Activated T-cell treated with anti-CD3 and anti-CD28 coated beads, Interleukin-2, amount 50 U/mL, for 48 hours (primary cell): ENCODE measurements at regions not wholly inside any gene's neighbourhood (a gene's known extent, or its start where the extent isn't known, plus 50 kb on each side); places are given as distances from the start of the nearest gene placed in this dataset.

Experiments
- DNase-seq, 2 experiments: peaks; one replicate each; pipeline ENCODE4 v3.0.0-alpha.2; 2020

DNA sequence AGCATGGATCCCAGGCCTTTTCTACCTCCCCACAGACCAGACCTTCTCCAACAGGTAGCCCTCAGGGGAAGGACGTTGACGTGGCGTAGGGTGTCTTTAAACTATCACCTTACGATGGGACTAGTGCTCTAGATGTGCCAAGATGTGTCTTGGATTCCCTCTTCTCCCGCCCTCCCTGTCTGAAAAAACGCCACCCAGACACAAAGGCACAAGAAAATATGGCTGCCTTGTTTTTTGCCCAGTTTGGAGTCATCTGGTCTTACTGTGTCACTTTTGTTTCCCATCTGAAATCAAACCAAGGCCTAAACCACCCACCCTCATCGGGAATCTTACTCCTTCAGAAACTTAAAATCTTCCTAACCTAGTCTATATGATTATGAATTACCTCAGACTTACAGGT lies 235.4 kb downstream of the OR13H1 start:
- DNase-seq, result no peak

DNA sequence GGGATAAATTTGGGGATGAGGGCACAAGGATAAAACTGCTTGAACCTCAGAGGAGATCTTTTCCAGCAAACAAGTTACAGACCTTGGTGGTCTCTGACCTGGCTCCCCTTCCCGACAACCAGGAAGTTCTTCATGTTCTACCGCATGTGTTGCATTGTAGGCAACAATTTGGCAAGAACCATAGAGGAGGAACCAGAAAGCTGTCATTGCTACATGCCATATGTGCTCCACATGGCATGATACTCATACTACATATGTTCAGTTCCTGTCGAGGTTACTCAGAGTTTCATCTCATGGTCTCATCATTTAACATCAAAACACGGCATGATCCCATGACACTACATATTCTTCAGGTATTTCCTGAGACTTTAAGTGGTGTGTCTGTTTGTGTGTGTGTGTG lies 235.9 kb downstream of the OR13H1 start:
- DNase-seq, result no peak

DNA sequence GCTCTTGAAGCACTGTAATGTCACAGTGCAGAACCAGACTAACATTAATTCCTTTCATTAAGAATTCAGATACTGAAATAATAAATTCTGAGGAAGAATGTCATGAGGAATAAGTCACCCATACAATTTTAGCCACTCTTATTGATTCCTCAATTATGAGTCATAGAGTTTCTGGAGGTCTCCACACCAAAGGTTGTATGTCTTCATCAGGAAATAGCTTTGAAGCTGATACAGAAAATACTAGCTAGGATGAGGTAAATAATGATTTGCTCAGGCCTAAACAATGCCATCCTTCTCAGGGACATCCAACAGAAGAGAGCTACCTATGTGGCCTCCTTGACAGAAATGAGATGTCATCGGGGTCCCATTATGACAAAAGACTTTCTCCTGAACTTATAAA lies 238.8 kb downstream of the OR13H1 start:
- no peak for DNase-seq

DNA sequence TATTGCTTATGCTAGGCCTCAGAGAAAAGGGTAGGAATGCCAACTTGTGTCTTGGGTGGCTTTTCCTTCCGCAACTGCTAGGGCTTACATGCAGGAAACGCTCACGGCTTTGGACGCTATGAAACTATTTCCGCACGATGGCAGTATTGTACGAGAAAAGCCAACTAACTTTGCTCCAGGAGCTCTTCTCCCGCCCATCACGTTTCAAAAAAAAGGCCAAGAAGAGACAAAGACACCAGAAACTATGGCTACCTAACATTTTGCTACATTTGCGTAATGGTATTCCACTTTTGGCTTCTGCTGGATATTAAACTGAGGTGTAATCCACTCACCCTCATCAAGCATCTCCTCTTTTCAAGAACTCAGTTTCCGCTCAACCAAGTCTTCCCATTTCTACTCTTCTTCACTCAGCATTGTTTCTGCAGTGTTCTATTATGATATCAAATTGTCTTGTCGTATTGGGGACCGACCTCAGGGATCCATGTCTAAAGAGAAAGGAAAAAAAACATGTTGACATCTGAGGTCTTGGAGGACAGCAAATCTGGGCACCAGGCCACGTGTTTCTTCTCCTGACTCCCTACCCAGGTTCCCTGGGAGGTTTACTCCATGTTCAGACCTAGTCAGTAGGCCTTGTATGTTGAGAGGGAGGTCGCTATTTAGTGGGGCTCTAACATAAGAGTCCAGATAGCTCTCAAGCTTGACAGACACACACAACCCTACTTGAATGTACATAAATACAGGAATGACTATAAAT lies 239.4 kb upstream of the STK26 start:
- DNase-seq, result peak; percentile 74 to 78

DNA sequence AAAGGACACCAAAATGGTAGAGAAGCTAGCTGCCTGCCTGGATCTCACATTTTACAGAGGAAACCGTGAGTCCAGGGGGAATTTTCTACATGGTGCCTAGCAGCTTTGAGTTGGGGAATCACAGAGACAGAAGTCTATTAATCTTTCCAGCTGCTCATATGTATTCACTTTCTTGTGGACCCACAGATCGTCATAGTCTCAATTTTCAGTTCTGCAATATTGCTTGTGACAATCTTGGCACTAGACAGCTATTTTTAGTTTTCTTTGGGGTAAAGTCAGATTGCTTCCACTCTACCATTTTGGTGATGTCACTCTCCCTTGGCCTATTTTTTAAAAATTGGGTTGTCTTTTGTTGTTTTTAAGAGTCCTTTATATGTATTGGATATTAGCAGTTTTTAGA lies 233.4 kb upstream of the STK26 start:
- DNase-seq, result no peak

DNA sequence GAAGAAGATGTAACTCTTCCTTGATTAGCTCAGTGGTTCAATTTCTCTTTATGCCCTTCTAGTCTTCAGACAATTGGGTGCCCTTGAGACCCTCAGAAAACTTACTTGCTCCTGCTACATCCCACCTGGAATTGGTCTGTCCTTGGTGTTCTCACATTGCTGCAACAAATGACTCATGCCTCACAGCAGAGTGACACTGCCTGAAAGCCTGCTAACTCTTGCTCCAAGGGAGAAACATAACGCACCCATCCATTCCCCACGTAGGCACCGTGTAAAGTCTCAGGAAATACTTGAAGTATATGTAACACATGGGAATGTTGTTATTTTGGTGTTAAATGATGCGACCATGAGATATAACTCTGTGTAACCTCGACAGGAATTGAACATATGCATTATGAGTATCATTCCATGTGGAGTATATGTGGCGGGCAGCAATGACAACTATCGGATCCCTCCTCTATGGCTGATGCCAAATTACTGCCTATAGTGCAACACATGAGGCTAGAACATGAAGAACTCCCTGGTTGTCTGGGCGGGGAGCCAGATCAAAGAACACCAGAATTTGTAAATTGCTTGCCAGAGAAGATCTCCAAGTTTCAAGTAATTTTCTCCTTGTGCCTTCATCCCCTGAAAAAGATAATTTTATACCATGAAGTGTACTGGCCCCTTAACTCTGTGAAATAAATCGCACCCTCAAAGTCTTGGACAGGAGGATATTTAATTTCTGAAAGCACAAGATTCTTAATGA lies 231.3 kb upstream of the STK26 start:
- no peak for DNase-seq

DNA sequence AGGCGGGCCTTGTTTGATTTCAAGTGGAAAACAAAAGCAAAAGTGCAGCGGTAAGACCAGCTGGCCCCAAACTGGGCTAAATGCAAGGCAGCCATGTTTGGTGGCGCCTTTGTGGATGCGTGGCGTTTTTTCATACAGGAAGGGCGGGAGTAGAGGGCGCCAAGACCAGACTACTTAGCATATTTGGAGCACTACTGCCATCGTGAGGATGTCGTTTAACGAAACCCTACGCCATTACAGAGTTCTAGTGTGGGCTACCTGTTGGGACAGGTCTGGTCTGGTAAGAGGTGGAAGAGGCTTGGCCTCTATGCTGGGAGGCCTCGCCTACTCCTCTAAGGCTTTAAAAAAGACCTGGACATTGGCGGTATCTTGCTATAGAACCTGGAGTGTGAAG lies 230.7 kb upstream of the STK26 start:
- peak; percentile 83 to 86 for DNase-seq

DNA sequence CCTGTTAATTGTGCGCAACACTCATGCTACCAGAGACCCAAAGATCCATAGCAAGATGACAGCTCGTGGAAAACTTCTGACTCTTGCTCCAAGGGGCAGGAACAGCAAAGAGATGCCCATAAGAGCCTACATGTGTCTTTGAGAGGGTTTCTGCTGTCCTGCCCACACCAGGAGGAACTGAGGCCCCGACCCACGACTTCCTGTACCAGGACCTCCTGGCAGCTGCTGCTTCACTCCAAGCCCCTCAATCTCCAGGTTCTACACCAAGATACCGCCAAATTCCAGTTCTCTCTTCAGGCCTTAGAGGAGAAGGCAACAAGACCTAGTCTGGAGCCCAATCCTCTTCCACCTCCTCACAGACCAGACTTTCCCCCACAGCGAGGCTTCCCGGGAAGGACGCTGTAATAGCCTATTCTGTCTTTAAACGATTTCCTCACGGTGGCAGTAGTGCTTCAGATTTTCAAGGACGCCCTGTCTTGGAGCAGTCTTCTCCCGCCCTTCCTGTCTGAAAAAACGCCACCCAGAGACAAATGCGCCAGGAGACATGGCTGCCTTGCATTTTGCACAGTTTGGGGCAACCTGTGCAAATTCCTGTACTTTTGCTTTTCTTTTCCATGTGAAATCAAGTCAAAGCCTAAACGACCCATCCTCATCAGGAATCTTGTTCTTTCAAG lies 230.2 kb upstream of the STK26 start:
- peak; percentile 85 for DNase-seq

DNA sequence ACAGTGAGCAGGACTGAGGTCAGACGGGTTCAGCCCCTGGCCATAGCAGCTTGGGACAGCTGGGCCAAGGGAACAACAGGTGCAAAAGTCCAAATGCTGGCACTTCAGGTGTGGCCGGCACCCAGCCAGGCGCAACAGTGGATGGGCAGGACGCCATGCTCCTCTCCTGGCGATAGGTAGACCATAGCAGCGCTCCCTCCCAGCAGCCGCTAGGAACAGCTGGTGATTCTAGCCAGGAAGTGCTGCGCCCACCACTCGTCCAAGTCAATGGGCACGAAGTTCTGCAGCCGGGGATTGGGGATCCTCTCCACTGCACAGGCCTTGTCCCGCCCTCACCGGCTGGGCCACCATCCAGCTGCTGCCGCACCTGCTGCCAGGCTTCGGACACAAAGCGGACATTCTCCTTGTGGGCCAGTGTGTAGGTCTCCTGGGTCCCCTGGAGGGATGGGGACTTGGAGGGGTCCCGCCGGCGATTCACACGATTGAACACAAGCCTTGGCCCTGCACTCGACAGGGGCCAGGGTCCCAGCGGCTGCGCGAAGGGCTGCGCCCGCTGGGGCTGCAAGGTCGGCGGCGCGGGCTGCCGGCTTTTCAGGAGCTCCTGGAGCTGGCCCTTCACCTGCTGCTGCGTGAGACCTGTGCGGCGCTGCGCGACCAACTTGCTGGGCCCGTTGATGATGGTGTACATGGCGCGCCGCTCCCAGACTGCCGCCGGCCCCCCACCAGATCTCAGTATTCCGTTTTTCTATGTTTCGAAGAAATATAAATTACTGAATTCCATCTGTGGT lies 227.5 kb upstream of the STK26 start:
- DNase-seq, result no peak

DNA sequence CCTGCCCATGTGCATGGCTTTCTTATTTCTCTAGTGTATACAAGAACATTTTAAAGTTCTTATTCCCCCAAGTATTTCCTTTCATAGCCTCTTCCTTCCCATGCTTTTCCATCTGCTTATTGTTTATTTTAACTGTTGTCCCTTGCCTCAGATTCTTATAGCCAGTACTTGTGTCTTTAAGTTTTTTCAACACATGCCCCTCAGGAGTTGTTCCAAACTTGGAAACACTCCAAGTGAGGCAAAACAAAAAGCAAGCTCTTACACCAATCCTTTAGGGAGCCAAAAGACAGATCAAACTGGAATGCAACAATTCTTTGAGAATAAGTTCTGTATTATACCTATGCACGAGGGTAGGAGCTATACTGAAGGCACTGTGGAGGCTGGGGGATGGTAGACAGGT lies 222.0 kb upstream of the STK26 start:
- no peak for DNase-seq

DNA sequence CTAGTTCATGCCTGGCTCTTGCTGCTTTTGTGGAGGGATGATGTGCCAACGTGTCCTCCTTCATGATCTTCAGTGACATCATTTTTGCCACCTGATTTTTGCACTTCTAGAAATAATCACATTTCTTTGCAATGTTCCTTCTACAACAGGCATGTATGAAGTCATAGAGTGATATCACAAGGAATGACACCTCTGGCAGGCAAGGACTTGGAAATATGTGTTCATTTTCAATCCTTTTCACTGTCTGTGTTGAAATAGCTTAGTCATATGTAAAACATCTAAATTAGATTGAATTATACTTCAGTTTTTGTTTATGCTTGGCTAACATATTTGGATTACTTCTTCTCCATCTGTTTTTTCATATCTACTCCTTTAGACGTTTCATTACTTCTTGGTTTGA lies 221.2 kb upstream of the STK26 start:
- no peak for DNase-seq

DNA sequence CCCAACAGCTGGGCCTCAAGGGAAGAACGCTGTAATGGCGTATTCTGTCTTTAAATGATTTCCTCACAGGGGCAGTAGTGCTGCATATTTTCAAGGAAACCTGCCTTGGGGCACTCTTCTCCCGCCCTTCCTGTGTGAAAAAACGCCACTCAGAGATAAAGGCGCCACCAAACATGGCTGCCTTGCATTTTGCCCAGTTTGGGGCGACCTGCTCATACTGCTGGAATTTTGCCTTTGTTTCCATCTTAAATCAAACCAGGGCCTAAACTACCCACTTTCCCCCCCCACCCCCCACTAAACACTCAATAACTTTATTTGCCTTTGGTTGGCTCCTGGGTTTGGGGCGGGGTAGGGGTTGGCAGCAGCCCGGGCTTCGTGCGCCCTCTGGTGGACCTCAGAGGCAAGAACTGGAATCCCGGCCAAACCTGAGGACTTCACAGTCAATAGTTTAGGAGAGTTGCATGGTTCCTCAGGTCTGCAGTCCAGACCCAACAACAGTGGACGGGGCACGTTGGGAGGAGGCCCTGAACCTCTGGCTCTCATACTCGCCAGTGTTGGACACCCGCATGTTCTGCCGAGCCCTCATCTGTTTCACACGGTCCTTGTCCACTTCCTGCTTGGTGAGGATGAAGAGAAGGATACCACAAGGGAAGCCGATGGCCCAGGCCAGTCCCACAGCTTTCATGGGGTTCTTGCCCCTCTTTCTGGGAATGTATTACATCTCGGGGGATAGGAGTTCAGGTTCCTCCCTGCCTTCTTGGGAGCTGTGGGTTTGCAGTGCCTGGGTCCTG lies 220.1 kb upstream of the STK26 start:
- DNase-seq, result peak; percentile 77 to 80

DNA sequence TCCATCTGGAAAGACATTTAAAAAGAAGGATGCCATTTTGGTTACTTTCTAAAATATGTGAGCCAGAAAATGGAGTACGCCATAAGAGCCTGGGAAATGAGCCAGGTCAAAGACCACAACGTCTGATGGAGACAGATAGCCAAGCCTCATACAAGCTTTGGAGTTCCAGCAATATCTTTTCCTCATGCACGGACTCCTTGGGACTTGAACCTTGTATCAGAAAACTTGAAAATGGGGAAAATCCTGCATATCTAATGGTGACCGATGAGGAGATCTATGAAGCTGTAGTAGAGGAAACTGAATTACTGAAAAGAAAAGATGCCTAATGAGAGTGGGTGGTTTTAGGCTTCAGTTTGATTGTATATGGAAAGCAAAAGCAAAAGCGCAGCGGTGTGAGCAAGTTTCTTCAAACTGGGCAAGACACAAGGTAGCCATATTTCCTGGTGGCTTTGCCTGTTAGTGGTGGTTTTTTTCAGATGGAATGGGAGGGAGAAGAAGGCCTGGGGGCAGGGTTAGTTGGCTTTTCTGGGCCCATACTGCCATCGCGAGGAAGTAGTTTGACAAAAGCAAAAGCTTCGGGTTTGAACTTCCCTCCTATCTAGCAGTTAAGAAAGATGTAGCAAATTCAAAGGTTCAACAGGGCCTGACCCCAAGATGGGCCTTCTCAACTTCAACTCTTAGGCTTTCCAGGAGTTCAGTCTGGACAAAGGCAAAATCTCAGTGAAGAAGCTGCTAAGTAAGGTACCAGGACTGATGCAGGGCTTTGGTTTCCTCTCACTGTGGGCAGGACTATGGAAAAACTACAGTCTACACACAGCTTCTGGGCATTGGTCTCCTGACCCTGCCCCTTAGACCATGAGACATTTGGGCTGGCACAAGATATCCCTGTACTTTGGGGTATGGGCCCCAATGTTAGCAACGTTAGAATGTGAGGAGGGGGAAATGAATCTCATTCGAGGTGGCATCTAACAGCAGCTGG lies 210.0 kb upstream of the STK26 start:
- DNase-seq, result peak; percentile 86 to 90

DNA sequence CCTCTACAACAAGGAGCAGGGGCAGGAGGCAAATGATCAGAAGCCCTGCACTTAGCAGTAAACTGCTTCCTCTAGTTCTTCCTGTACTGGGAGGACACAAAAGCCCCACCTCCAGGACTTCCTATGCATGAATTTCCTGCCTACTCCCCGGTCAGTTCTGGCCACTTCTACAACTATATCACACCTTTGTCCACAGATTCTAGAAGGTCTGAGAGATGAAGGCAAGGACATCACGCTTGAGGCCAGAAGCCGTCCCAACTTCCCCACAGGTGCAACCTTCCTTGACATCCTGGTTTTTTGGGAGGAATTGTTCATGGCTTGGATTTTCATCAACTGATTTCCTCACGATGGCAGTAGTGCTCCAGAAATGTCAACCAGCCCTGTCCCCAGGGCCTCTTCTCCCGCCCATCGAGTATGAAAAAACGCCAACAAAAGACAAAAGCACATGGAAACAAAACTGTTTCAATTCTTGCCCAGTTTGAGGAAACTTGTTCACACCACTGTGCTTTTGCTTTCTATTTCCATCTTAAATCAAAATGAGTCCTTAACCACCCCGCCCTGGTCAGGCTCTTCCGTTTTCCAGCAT lies 206.5 kb upstream of the STK26 start:
- DNase-seq, result peak; percentile 78 to 79

DNA sequence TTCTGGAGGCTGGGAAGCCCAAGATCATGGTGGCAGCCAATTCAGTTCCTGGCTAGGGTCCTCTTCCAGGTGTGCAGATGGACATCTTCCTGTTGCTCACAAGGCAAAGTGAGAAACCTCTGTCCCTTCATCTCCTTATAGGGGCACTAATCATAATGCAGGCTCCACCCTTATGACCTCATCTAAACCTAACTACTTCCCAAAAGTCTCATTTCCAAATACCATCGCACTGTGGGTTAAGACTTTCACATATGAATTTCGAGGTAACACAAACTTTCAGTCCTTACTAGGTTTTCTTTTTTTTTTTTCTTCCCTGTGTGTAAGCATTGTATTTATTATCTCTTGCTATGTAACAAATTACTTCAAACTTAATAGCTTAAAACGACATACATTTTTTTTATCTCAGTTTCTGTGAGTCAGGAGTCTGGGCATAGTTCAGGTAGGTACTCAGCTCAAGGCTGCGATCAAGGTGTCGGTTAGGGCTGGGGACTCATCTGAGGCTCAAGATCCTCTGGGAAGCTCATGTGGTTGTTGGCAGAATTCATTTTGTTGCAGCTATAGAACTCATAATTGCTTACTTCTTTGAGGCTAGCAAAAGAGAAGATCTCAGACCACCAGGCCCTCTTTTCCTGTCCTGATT lies 204.7 kb upstream of the STK26 start:
- no peak for DNase-seq

DNA sequence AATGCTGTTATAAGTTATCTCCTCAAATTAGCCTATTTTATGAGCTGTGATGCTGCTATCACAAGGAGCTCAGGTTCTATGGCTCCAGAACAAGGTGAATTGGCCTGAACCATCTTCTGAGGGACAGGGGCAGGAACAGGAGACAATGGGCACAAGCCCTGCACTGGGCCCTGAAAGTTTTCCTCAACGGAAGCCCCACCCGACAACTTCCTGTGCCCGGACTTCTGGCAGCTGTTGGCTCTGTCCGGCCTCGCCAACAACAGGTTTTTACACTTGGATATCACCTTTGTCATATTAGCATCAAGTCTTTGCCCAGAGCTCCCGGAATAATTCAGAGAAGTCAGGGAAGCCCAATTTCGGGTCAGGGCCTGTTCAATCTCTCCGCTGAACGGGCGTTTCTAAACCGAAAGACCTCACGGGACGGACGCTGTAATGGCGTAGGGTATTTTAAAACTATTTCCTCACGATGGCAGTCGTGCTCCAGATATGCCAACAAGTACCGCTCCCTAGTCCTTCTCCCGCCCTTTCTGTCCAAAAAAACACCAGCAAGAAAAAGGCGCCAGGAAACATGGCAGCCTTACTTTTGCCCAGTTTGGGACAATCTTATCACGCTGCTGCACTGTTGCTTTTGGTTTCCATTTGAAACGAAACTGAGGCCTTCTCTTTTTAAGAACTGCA lies 201.0 kb upstream of the STK26 start:
- peak; percentile 77 to 80 for DNase-seq

DNA sequence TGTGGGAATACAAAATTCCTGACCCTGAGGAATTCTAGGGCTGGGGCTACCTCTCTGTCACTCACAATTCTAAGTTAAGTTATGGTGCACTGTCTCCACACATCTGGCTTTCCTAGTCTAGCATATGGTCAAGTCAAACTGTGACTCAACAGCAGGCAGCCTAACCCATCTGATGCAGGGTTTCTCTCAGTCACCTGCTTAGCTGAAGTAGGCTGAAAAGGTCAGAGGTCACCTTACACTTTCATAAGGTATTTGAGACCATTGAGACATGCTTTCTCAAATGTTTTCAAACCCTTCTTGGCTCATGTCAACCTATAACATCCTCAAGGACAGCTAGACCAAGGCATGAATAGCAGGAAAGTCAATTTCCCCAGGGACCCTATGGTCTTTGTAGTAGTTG lies 196.5 kb upstream of the STK26 start:
- DNase-seq, result no peak

DNA sequence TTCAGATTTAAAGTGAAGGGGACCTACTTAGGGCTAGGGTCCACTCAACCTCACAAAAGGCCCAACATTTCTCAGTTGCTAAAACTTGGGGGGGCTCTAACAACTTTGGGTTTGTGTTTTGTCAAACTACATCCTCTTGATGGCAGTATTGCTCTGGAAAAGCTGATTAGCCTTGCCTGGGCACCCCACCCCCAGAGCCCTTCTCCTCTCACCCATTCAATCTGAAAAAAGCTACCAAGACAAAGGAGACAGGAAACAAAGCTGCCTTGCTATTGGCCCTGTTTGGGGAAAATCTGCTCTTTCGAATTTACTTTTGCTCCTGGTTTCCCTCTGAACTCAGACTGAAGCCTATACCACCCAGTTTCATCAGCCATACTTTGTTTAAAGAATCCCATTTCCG lies 195.2 kb upstream of the STK26 start:
- DNase-seq, result peak; percentile 50 to 69

DNA sequence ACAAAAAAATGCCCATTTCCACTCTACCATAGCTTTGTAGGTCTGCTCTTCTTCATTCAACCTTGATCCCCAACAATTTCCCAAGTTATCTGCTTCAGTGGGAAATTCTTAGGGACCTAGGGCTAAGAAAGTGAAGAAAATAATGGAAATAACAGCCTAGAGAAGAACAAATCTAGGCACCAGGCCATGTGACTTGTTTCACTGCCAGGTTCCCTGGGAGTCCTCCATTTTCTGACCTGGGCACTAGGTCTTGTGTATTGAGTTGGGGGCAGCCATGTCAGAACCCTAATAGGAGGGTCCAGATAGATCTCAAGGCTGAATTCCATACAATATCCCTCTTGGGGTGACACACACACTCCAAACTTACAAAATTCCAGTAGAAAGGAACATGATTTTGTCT lies 194.6 kb upstream of the STK26 start:
- DNase-seq, result no peak
